Activated naive CD4-positive, alpha-beta T cell treated with anti-CD3 and anti-CD28 coated beads, Interleukin-2, amount 50 U/mL, for 72 hours (primary cell): ENCODE measurements at regions not wholly inside any gene's neighbourhood (a gene's known extent, or its start where the extent isn't known, plus 50 kb on each side); places are given as distances from the start of the nearest gene placed in this dataset.

Experiments
- ATAC-seq, 2 donors: fragments of 150-1000 bp; cut with Tn5 transposase; 2 replicates each; pipeline ENCODE4 v1.10.0; 2021; ENCODE audit warnings: mild to moderate bottlenecking in 2 of 2, moderate library complexity in 2 of 2
- DNase-seq, 2 donors: peaks; one replicate each; pipeline ENCODE4 v3.0.0; 2021 to 2022; ENCODE audit warnings: low spot score in 2 of 2
- H3K27ac Mint-ChIP-seq, 2 donors: one replicate each; pipeline ENCODE4 v1.8.0; 2022; ENCODE audit warnings: mild to moderate bottlenecking in 2 of 2, mixed read lengths in 2 of 2
- H3K36me3 Mint-ChIP-seq, 2 donors: one replicate each; pipeline ENCODE4 v1.8.0; 2022; ENCODE audit warnings: mixed read lengths in 2 of 2
- H3K9me3 Mint-ChIP-seq, 2 donors: one replicate each; pipeline ENCODE4 v1.8.0; 2022; ENCODE audit warnings: mixed read lengths in 2 of 2

DNA sequence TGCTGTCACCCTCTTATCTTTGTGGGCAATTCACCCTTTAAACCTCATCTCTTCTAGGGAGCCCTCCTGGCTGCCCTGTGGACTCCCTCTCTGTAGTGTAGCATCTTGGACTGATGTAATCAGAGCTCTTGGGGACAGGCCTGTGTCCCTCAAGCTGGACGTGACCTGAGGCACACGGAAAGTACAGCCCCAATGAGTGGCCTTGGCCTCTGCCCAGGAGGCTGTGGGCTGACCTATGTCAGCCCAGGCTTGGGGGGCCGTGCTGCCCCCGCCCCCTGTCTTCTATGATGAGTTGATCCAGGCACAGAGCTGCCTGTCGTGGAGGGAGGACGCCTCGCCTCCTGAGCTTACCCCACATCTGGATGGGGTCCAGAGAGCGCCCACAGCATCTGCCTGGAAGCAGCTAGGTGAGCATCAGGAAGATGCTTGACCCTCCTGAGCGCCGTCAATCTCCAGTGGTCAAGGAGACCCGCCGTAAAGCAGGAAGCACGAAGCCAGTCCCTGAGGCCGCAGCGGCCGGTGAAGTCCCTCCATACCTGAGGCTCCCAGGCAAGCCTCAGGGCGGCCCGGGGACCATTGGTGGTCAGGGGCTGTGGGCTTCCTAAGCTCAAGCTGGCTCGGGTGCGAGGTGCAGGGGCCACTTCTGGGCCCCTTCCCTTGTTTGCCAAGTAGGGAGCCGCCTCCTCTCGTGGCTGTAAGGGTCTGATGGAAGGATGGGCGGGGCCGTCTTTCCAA is 1136.9 kb downstream of the BRD1 start:
- Mint-ChIP-seq H3K36me3 (no peaks in the 10 kb centered on the region), H3K9me3 (peaks cover 0 to 8% of the 10 kb centered on the region in 2 donors), H3K27ac (no peak overlapping the region)
- ATAC-seq (no peak), DNase-seq (no peak)

DNA sequence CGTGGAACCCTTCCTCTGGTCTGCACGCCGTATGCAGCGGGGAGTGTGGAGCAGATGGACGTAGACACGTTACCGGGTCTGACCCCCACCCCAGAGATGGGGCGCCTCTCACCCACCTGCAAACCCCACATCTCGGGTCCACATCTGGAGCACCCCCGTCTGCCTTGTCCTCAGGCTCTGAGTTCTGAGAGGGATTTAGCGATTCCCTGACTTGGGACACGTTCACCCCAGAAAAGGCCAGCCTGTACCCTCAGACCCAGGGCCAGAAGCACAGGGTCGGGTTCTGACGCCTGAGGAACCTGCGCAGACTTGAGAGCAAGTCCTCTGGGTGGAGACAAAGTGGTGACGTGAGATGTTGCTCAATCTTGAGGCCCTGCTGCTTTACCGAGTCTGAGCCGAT is 1138.5 kb downstream of the BRD1 start:
- ATAC-seq: no peak
- DNase-seq: no peak
- Mint-ChIP-seq H3K9me3 (peaks cover 0 to 8% of the 10 kb centered on the region in 2 donors), H3K27ac (no peak overlapping the region), H3K36me3 (no peaks in the 10 kb centered on the region)

DNA sequence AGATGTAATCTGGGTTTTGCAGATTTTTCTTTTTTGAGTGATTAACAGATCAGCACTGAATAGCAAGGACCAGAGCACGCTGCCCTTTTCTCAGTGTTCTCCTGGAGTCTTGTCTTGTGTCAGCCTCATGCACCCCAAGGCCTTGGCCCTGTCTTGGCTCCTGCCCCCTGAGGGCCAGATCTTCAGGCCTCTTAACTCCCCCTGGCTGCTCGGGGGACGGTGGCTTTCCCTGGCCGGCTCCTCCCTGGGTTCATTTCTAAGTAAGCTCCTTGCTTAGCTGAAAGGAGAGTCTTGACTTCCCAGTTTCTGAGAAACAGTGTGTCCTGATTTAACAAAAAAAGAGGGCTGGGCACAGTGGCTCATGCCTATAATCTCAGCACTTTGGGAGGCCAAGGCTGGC is 1139.3 kb downstream of the BRD1 start:
- Mint-ChIP-seq H3K27ac (no peak overlapping the region), H3K36me3 (no peaks in the 10 kb centered on the region), H3K9me3 (peaks cover 0 to 8% of the 10 kb centered on the region in 2 donors)
- ATAC-seq (no peak), DNase-seq (no peak)

DNA sequence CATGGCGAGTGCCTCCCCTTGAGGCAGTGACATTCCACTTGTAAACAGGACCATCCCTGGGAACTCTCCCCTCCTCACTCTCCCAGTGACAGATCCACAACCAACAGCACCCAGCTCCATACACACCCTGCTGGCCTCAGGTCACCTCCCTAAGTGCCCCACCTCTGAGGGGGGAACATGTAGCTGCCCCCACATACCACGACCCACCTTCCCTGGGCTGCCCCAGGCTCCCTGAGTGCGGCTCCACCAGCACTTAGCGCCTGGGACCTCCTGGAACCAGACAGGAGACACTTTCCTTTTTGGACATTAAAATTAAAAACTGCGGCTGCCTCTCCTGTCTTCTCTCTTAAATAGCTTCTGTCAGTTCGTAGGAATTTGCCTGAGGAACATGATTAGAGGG is 1140.1 kb downstream of the BRD1 start:
- H3K9me3 Mint-ChIP-seq: peaks cover 0 to 8% of the 10 kb centered on the region in 2 donors
- ATAC-seq (no peak), DNase-seq (no peak)
- no peaks in the 10 kb centered on the region for H3K36me3 Mint-ChIP-seq
- H3K27ac Mint-ChIP-seq: no peak overlapping the region

DNA sequence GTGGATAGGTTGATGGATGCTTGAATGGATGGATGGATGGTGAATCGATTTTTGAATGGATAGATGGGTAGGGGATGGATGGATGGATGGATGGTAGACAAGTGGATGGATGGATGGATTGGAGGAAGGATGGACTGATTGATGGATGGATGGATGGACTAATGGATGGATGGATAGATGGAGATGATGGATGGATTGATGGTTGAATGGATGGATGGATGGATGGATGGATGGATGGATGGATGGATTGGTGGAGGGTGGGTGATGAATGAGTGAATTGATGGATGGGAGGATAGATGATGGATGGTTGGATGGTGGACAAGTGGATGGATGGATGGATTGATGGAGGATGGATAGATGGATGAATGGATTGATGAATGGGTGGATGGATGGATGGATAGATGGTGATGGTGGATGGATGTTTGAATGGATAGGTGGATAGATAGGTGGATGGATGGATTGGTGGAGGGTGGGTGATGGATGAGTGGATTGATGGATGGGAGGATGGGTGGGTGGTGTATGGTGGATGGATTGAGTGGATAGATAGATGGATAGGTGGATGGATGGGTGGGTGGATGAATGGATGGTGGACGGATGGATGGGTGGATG is 1140.9 kb downstream of the BRD1 start:
- no peaks in the 10 kb centered on the region for H3K36me3 Mint-ChIP-seq
- peaks cover 0 to 8% of the 10 kb centered on the region in 2 donors for H3K9me3 Mint-ChIP-seq
- H3K27ac Mint-ChIP-seq: no peak overlapping the region
- DNase-seq (no peak), ATAC-seq (no peak)

DNA sequence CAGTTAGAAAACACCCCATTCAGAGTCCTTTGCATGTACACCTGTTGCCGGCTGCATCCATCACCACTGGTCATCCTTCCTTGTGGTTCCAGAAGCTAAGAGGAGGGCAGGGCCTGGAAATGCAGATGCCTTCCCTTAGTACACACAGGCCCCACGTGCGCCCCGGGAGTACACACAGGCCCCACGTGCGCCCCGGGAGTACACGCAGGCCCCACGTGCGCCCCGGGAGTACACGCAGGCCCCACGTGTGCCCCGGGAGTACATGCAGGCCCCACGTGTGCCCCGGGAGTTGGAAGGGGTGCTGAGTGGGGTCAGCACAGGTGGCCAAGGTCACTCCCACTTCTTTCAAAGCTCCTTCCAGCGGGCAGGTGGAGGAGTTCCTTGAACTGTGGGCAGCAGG is 1141.9 kb downstream of the BRD1 start:
- Mint-ChIP-seq H3K9me3 (peaks cover 0 to 8% of the 10 kb centered on the region in 2 donors), H3K27ac (no peak overlapping the region), H3K36me3 (no peaks in the 10 kb centered on the region)
- DNase-seq (no peak), ATAC-seq (no peak)

DNA sequence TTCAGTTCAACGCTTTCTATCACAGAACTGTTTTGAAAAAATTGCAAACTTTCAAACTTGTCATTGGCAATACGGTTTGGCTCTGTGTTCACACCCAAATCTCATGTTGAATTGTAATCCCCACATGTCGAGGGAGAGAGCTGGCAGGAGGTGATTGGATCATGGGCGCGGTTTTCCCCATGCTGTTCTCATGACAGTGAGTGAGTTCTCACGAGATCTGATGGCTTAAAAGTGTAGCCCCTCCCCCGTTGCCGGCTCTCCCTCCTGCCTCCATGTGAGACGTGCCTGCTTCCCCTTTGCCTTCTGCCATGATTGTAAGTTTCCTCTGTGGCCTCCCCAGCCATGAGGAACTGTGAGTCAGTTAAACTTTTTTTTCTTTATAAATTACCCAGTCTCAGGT is 1144.0 kb downstream of the BRD1 start:
- peaks cover 0 to 8% of the 10 kb centered on the region in 2 donors for H3K9me3 Mint-ChIP-seq
- DNase-seq: no peak
- H3K36me3 Mint-ChIP-seq: no peaks in the 10 kb centered on the region
- ATAC-seq: no peak
- H3K27ac Mint-ChIP-seq: peak overlapping the region in 1 of 2 donors; percentile 36

DNA sequence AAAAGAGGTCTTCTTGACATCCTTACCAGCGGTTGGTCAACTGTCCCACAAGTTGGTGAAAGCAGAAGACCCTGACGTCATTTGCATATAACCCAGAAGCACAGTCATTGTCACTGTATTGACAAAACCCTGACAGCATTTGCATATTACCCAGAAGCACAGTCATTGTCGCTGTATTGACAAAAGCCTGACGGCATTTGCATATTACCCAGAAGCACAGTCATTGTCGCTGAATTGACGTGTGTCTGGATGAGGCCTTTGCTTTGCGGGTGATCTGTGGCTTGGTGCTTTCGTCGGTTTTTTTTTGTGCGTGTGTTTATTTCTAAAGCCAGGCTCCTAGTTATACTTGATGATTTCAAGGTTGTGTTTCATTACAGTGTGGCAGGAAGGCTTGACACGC is 1145.2 kb downstream of the BRD1 start:
- no peaks in the 10 kb centered on the region for H3K36me3 Mint-ChIP-seq
- peaks cover 0 to 8% of the 10 kb centered on the region in 2 donors for H3K9me3 Mint-ChIP-seq
- no peak overlapping the region for H3K27ac Mint-ChIP-seq
- ATAC-seq (no peak), DNase-seq (no peak)

DNA sequence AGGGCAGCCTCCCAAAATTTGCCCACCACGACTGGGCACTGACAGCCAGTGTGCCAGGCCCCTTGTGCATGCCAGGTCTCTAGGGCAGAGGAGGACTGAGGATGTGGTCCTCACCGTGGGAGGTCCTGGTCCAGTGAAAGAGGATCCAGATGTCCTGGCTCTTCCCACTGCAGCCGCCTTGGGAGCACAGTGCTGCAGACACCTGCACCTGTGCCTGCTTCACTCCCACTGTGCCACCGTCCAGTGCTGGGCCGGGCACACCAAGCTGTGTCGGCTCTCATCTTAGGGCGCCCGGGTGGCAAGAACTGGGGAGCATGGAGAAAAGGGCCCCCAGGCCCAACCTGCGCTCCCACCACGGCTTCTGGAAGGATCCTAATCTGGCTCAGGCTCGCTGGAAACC is 1147.1 kb downstream of the BRD1 start:
- ATAC-seq (no peak), DNase-seq (no peak)
- no peak overlapping the region for H3K27ac Mint-ChIP-seq
- no peaks in the 10 kb centered on the region for H3K9me3 Mint-ChIP-seq
- H3K36me3 Mint-ChIP-seq: no peaks in the 10 kb centered on the region

DNA sequence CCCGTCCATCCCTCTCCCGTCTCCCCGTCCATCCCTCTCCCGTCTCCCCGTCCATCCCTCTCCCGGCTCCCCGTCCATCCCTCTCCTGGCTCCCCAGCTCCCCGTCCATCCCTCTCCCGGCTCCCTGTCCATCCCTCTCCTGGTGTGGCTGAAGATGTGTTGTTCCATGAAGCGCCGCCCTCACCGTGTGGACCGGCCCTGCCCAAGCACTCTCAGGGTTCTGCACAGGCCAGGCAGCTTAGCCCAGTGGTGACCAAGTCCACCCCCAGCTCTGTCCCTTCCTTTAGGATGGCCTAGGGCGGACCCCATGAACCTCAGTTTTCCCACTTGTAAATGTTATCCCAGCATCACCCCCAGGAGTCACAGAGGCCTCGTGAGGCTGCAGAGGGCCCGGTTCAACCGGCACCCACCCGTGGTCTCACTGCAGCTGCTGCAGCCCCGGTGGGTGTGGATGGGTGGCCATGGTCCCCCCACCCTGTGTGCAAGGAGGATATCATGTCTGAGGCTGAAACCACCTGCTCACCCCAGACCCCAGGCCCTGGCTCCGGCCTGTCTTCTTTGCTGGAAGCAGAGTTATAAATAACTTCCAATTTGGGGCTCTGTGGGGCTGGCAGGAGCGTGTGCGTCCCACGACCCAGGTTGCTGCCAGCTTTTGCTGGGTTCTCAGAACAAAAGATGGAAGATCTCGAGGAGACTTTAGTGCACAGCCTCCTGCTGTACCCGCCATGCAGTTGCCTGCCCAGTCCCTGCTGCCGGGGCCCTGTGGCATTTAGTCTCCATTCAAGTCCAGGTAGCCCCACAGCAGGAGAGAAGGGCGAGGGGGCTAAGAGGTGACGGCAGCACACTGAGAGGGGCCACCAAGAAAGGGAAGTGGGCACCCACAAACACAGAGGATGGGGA is 1147.8 kb downstream of the BRD1 start:
- Mint-ChIP-seq H3K27ac (no peak overlapping the region), H3K36me3 (no peaks in the 10 kb centered on the region), H3K9me3 (no peaks in the 10 kb centered on the region)
- ATAC-seq (no peak), DNase-seq (no peak)

DNA sequence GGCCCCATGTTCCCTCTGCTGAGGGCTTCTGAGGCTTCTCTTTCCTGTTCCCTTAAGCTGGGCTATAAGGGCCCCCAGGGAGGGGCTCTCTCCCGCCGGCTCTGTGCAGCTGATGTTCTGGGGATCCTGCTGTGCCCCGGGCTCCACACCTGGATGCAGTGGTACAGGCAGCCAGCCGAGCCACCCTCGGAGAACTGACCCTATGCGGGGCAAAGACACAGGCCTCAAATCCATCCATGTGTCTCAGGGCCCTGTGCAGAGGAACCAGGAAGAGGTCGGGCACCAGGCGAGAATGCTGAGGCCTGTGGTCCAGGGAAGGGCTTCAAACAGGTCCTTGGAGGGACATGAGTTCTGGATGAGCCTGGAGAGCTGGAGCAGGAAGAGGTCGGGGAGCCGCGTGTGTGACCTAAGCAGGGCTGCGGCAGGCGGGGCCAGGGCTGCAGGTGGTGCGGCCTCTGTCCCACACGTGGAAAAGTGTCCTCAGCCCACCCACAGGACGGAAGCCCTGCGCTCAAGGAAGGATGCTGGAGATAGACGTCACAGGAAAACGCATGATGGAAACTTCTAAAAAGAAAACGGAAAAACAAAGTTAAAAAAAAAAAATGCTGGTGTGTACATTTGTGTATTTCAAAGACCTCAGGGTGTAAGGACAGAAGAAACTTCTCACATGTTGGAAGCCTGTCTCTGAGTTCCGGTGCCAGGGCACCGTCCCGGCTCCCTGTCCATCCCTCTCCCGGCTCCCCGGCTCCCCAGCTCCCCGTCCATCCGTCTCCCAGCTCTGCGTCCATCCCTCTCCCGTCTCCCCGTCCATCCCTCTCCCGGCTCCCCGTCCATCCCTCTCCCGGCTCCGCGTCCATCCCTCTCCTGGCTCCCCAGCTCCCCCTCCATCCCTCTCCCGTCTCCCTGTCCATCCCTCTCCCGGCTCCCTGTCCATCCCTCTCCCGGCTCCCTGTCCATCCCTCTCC is 1149.2 kb downstream of the BRD1 start:
- Mint-ChIP-seq H3K9me3 (peaks cover 0 to 6% of the 10 kb centered on the region in 2 donors), H3K36me3 (peaks cover 0 to 5% of the 10 kb centered on the region in 2 donors), H3K27ac (no peak overlapping the region)
- DNase-seq (no peak), ATAC-seq (no peak)

DNA sequence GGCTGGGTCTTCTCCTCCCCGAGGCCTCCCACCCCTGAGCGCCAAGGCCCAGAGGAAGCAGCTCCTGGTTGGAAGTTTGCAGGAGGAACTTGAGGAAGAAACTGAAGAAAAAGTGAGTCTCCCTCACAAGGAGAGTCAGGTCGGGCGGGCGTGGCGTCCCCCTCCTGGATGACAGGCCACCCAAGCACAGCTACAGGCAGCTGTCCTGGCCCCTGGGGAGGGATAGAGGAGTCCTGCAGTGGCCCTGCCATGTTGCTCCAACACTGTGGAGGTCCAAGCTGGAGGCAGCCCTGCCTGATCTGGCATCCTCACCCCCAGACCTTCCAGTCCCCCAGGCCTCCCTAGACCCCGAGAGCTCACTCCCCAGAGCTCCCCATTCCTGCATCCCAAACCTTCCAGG is 1150.1 kb downstream of the BRD1 start:
- DNase-seq (no peak), ATAC-seq (no peak)
- Mint-ChIP-seq H3K36me3 (peaks cover 0 to 13% of the 10 kb centered on the region in 2 donors), H3K27ac (no peak overlapping the region), H3K9me3 (peaks cover under 1 to 13% of the 10 kb centered on the region in 2 donors)

DNA sequence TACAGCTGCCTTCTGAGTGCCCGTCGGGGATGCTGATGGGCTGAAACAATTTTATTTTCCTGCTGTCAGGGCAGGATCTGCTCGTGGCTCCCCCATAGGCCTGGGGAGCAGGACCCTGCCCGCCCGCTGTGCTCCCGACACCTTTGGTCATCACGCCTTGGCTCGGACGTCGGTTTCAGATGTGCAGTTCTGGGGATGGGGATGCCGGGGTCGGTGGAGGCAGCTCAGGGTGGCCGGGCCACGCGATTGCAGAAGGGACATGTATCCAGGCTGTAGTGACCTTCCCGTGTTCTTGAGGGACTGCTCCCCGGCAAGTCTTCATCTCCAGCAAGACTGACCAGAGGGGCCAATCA is 1150.5 kb downstream of the BRD1 start:
- H3K36me3 Mint-ChIP-seq: peaks cover 0 to 18% of the 10 kb centered on the region in 2 donors
- H3K9me3 Mint-ChIP-seq: peaks cover 5 to 16% of the 10 kb centered on the region in 2 donors
- H3K27ac Mint-ChIP-seq: no peak overlapping the region
- no peak for DNase-seq
- no peak for ATAC-seq

DNA sequence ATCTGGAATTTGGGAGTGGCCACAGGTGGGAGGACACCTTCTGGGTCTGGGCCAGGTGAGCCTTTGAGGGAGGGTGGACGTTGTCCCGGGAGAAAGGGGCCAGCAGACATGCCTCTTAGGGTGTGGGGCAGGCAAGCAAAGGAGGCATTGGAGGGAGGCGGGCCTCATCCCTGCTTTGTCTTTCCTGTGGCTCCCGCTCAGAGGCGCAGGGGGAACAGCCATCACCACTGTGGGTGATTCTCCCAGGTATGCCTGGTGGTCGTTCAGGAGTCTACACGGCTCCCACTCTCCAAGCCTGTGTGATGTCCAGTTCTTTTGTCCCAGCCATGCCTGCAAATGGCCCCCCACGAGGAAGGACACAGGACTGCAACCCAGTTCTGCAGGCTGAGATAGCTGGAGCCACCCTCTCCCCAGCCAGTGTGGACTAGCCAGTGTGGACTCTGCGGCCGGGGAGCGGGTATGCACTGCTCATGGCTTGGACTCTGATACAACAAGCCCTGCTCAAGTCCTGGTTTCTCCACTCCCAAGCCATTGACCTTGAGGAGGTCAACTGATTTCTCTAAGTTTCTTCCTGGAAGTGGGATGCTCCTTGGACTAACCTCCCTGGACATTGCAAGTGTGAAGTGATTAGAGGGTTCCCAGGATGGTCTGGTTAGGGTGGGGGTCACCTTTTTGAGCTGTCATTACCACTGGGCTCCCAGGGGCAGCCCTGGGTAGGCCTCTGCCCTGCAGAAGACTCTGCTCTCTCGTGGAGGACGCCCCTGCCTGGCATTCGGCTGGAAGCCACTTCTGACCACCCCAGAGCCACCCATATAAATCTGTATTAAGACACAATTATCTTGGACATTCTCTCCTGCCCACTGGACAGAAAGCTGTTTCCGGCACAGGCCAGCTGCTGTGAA is 1151.2 kb downstream of the BRD1 start:
- Mint-ChIP-seq H3K9me3 (peaks cover 8 to 16% of the 10 kb centered on the region in 2 donors), H3K36me3 (peaks cover 0 to 21% of the 10 kb centered on the region in 2 donors), H3K27ac (peak overlapping the region in 1 of 2 donors; percentile 29)
- ATAC-seq: no peak
- DNase-seq: no peak

DNA sequence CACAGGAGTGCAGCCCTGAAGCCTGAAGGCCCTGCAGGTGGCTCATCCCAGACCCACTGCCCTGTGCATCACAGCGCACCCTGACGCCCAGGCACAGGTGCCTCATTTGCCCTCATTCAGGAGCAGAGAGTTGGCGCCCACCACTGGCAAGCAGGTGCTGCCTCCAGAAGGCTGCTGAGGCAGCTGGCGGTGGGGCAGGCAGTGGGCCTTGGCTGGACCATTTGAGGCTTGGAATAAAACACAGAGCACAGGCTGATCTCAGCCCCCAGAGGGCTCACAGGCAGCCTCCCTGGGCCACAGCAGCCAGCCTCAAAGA is 1151.9 kb downstream of the BRD1 start:
- ATAC-seq: no peak
- no peak overlapping the region for H3K27ac Mint-ChIP-seq
- peaks cover 8 to 16% of the 10 kb centered on the region in 2 donors for H3K9me3 Mint-ChIP-seq
- peaks cover 0 to 21% of the 10 kb centered on the region in 2 donors for H3K36me3 Mint-ChIP-seq
- no peak for DNase-seq
